Endothelial cell (in vitro differentiated cells): ENCODE measurements at regions not wholly inside any gene's neighbourhood (a gene's known extent, or its start where the extent isn't known, plus 50 kb on each side); places are given as distances from the start of the nearest gene placed in this dataset.

Source experiments
- DNase-seq: peaks from one replicate; pipeline ENCODE4 v3.0.0; 2021; ENCODE audit warnings: low spot score
- H3K27ac Mint-ChIP-seq: one replicate; pipeline ENCODE4 v1.8.0; 2021; ENCODE audit warnings: mixed read lengths, inconsistent platforms; ENCODE audit not compliant: unreplicated experiment
- H3K27me3 Mint-ChIP-seq: one replicate; pipeline ENCODE4 v1.8.0; 2021; ENCODE audit warnings: mild to moderate bottlenecking, moderate library complexity, mixed read lengths, inconsistent platforms; ENCODE audit not compliant: unreplicated experiment
- H3K36me3 Mint-ChIP-seq: one replicate; pipeline ENCODE4 v1.8.0; 2021; ENCODE audit warnings: mild to moderate bottlenecking, low read depth, mixed read lengths, inconsistent platforms; ENCODE audit not compliant: unreplicated experiment
- H3K4me1 Mint-ChIP-seq: one replicate; pipeline ENCODE4 v1.8.0; 2021; ENCODE audit warnings: mild to moderate bottlenecking, mixed read lengths, inconsistent platforms; ENCODE audit not compliant: unreplicated experiment
- H3K4me3 Mint-ChIP-seq: one replicate; pipeline ENCODE4 v1.8.0; 2021; ENCODE audit warnings: mild to moderate bottlenecking, mixed read lengths, inconsistent platforms; ENCODE audit not compliant: unreplicated experiment
- H3K9me3 Mint-ChIP-seq: one replicate; pipeline ENCODE4 v1.8.0; 2021; ENCODE audit warnings: mixed read lengths, inconsistent platforms; ENCODE audit not compliant: unreplicated experiment
- CTCF ChIP-seq: fragments of 200-600 bp; sonication (generic); IDR thresholded peaks from one replicate; pipeline ENCODE4 v1.5.0; 2021; ENCODE audit warnings: antibody characterized with exemption; ENCODE audit not compliant: unreplicated experiment

- TF ChIP-seq CTCF = no peak
These were observed 1923.0 kb upstream of the PIK3C3 start for GRCh38 chr18:40032076-40032475.

GRCh38 chr18:40031435-40031834, 1923.6 kb upstream of the PIK3C3 start:
- no peaks in the 10 kb centered on the region for H3K9me3 Mint-ChIP-seq
- TF ChIP-seq CTCF = no peak
- no peaks in the 10 kb centered on the region for H3K4me1 Mint-ChIP-seq
- no peak for DNase-seq
- H3K27me3 Mint-ChIP-seq = peaks cover 2% of the 10 kb centered on the region
- H3K36me3 Mint-ChIP-seq = no peaks in the 10 kb centered on the region
- no peak overlapping the region for H3K27ac Mint-ChIP-seq
- H3K4me3 Mint-ChIP-seq = no peak overlapping the region

More at GRCh38 chr18:40032076-40032475, 1923.0 kb upstream of the PIK3C3 start:
- H3K4me1 Mint-ChIP-seq = no peaks in the 10 kb centered on the region
- no peaks in the 10 kb centered on the region for H3K9me3 Mint-ChIP-seq
- no peak overlapping the region for H3K4me3 Mint-ChIP-seq
- H3K27me3 Mint-ChIP-seq = peaks cover 2% of the 10 kb centered on the region
- no peak overlapping the region for H3K27ac Mint-ChIP-seq
- DNase-seq = no peak
- no peaks in the 10 kb centered on the region for H3K36me3 Mint-ChIP-seq

GRCh38 chr18:40019797-40020392, 1935.1 kb upstream of the PIK3C3 start:
- no peaks in the 10 kb centered on the region for H3K27me3 Mint-ChIP-seq
- no peaks in the 10 kb centered on the region for H3K36me3 Mint-ChIP-seq
- H3K4me3 Mint-ChIP-seq = no peak overlapping the region
- no peak for DNase-seq
- no peak overlapping the region for H3K27ac Mint-ChIP-seq
- TF ChIP-seq CTCF = no peak
- H3K4me1 Mint-ChIP-seq = peaks cover 29% of the 10 kb centered on the region
- no peaks in the 10 kb centered on the region for H3K9me3 Mint-ChIP-seq

- no peaks in the 10 kb centered on the region for H3K36me3 Mint-ChIP-seq
- no peak for DNase-seq
- H3K4me1 Mint-ChIP-seq = peaks cover 23% of the 10 kb centered on the region
- no peak overlapping the region for H3K4me3 Mint-ChIP-seq
- TF ChIP-seq CTCF = no peak
- no peaks in the 10 kb centered on the region for H3K27me3 Mint-ChIP-seq
- no peak overlapping the region for H3K27ac Mint-ChIP-seq
- no peaks in the 10 kb centered on the region for H3K9me3 Mint-ChIP-seq
These were observed 1936.8 kb upstream of the PIK3C3 start for GRCh38 chr18:40018266-40018665.

- Mint-ChIP-seq H3K4me3 (no peak overlapping the region), H3K36me3 (no peaks in the 10 kb centered on the region), H3K27me3 (no peaks in the 10 kb centered on the region), H3K9me3 (no peaks in the 10 kb centered on the region), H3K4me1 (peaks cover 18% of the 10 kb centered on the region), H3K27ac (no peak overlapping the region)
- TF ChIP-seq CTCF = no peak
- DNase-seq = no peak
These were observed 1938.0 kb upstream of the PIK3C3 start for GRCh38 chr18:40017021-40017420.
